Spleen (tissue), 3 donors: ENCODE measurements at regions not wholly inside any gene's neighbourhood (a gene's known extent, or its start where the extent isn't known, plus 50 kb on each side); places are given as distances from the start of the nearest gene placed in this dataset.

Source experiments
- POLR2A ChIP-seq, 3 donors: fragments of 450-650 bp; IDR thresholded peaks; one replicate each; pipeline ENCODE4 v1.5.1; 2017; ENCODE audit warnings: antibody characterized with exemption in 3 of 3, mild to moderate bottlenecking in 1 of 3
- POLR2AphosphoS5 ChIP-seq, 3 donors: sonication (generic); formaldehyde crosslinking; IDR thresholded peaks; one replicate each; pipeline ENCODE4 v1.5.1; 2017; ENCODE audit warnings: antibody characterized with exemption in 3 of 3

GRCh38 chr3:109984976-109985375, 647.6 kb upstream of the DPPA4 start:
- no peak for TF ChIP-seq POLR2AphosphoS5 (IDR thresholded peaks at IDR 0.05)
- no peak for TF ChIP-seq POLR2A (IDR thresholded peaks at IDR 0.05)
